Stomach (tissue), 4 donors: ENCODE measurements at regions not wholly inside any gene's neighbourhood (a gene's known extent, or its start where the extent isn't known, plus 50 kb on each side); places are given as distances from the start of the nearest gene placed in this dataset.

Source experiments
- EP300 ChIP-seq: sonication (generic); formaldehyde crosslinking; IDR thresholded peaks from one replicate; pipeline ENCODE4 v1.6.1; 2017; ENCODE audit warnings: antibody characterized with exemption
- POLR2A ChIP-seq, 4 donors: fragments of 450-650 bp; IDR thresholded peaks; one replicate each; pipeline ENCODE4 v1.6.1; 2016; ENCODE audit warnings: antibody characterized with exemption in 4 of 4, control low read depth in 2 of 4, mild to moderate bottlenecking in 1 of 4, moderate library complexity in 1 of 4
- POLR2AphosphoS5 ChIP-seq, 3 donors: sonication (generic); formaldehyde crosslinking; IDR thresholded peaks; one replicate each; pipeline ENCODE4 v1.6.1; 2016; ENCODE audit warnings: antibody characterized with exemption in 3 of 3
- TF ChIP-seq, protein P1 (sequence below), 7 experiments: fragments of 450-650 bp in 4 of 7; fragments of 200-600 bp in 3 of 7; sonication (generic) in 3 of 7; IDR thresholded peaks; one replicate each; pipeline ENCODE4 v1.5.1; 2016 to 2019; ENCODE audit warnings: antibody characterized with exemption in 7 of 7, control low read depth in 2 of 7, mild to moderate bottlenecking in 1 of 7

DNA sequence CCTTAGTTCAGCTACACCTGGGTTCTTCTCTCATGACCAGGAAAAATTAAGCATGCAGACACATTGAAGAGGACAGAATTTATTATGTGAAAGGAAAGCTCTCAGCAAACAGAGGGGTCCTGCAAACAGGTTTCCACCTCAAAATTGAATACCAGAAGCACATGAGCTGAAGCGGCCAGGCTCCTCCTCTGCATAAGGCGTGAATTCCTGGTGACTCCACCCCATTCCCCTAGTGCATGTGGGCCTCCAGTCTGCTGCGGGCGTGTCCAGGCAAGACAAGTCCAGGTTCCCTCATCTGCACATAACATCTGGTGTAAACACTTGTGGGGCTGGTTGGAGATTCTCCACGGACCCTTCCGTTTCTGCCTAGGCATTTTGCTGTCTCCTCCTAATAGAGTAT, 1156.4 kb downstream of the FOXD4L5 start:
- TF ChIP-seq, protein P1, sequence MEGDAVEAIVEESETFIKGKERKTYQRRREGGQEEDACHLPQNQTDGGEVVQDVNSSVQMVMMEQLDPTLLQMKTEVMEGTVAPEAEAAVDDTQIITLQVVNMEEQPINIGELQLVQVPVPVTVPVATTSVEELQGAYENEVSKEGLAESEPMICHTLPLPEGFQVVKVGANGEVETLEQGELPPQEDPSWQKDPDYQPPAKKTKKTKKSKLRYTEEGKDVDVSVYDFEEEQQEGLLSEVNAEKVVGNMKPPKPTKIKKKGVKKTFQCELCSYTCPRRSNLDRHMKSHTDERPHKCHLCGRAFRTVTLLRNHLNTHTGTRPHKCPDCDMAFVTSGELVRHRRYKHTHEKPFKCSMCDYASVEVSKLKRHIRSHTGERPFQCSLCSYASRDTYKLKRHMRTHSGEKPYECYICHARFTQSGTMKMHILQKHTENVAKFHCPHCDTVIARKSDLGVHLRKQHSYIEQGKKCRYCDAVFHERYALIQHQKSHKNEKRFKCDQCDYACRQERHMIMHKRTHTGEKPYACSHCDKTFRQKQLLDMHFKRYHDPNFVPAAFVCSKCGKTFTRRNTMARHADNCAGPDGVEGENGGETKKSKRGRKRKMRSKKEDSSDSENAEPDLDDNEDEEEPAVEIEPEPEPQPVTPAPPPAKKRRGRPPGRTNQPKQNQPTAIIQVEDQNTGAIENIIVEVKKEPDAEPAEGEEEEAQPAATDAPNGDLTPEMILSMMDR (IDR thresholded peaks at IDR 0.05) = no peak
- TF ChIP-seq POLR2A (IDR thresholded peaks at IDR 0.05) = no peak
- TF ChIP-seq POLR2AphosphoS5 (IDR thresholded peaks at IDR 0.05) = no peak
- no peak for TF ChIP-seq EP300
